HEK293 (cell line): ENCODE measurements at regions not wholly inside any gene's neighbourhood (a gene's known extent, or its start where the extent isn't known, plus 50 kb on each side); places are given as distances from the start of the nearest gene placed in this dataset.
"Not testable (repeated sequence)": the region's sequence is repeated elsewhere in the genome, so short reads cannot be mapped to it uniquely, and the experiment has no call there.

Source experiments
- CTCF ChIA-PET: fragments of 350-600 bp; formaldehyde crosslinking; extraction: SDS; loops from one replicate; lab custom pipeline; 2021; ENCODE audit warnings: antibody characterized with exemption; lab: Yijun Ruan, JAX
- POLR2A ChIA-PET: fragments of 300-600 bp; formaldehyde crosslinking; extraction: SDS; loops from one replicate; lab custom pipeline; 2020; ENCODE audit warnings: antibody characterized with exemption, inconsistent platforms; lab: Yijun Ruan, JAX
- H3K27ac ChIP-seq: fragments of 200-500 bp; sonication (Bioruptor generic); 2 replicates; pipeline ENCODE4 v1.5.1; 2014; ENCODE audit warnings: low read depth, low read length, control low read depth, inconsistent platforms; ENCODE audit errors: extremely low read depth
- H3K36me3 ChIP-seq, 2 experiments: fragments of 200-500 bp in 1 of 2; sonication (Bioruptor generic) in 1 of 2; 1 replicate in 1 of 2; 2 replicates in 1 of 2; pipeline ENCODE4 v1.5.1; 2014 to 2017; ENCODE audit warnings: inconsistent platforms in 2 of 2, low read length in 2 of 2; ENCODE audit not compliant: control insufficient read depth in 2 of 2, insufficient read depth in 1 of 2
- H3K4me1 ChIP-seq: fragments of 200-500 bp; sonication (Bioruptor generic); 2 replicates; pipeline ENCODE4 v1.5.1; 2014; ENCODE audit warnings: mild to moderate bottlenecking, low read length, inconsistent platforms; ENCODE audit not compliant: control insufficient read depth, insufficient read depth
- H3K4me3 ChIP-seq: 2 replicates; pipeline ENCODE4 v1.5.1; 2011; ENCODE audit warnings: low read depth, mild to moderate bottlenecking, control low read depth, low read length, moderate library complexity
- H3K9me3 ChIP-seq: fragments of 200-500 bp; sonication (Bioruptor generic); 2 replicates; pipeline ENCODE4 v1.5.1; 2014; ENCODE audit warnings: low read depth, low read length, inconsistent platforms; ENCODE audit not compliant: control insufficient read depth, insufficient read depth
- GLIS2 ChIP-seq: fragments of 450-650 bp; formaldehyde crosslinking; IDR thresholded peaks from 2 replicates; pipeline ENCODE4 v1.5.1; 2016; ENCODE audit warnings: missing biosample characterization, missing genetic modification characterization
- PRDM1 ChIP-seq: fragments of 450-650 bp; formaldehyde crosslinking; IDR thresholded peaks from 2 replicates; pipeline ENCODE4; 2016; ENCODE audit warnings: missing biosample characterization, missing genetic modification characterization
- ZBTB7A ChIP-seq: fragments of 450-650 bp; formaldehyde crosslinking; IDR thresholded peaks from 2 replicates; pipeline ENCODE4 v1.5.1; 2016; ENCODE audit warnings: low read depth, missing biosample characterization, missing genetic modification characterization
- ZNF146 ChIP-seq: fragments of 450-650 bp; formaldehyde crosslinking; IDR thresholded peaks from 2 replicates; pipeline ENCODE4 v1.5.1; 2016; ENCODE audit warnings: missing biosample characterization, missing genetic modification characterization
- ZNF155 ChIP-seq: fragments of 450-650 bp; formaldehyde crosslinking; IDR thresholded peaks from 2 replicates; pipeline ENCODE4 v1.5.1; 2016; ENCODE audit warnings: missing biosample characterization, missing genetic modification characterization
- ZNF202 ChIP-seq: fragments of 450-650 bp; formaldehyde crosslinking; IDR thresholded peaks from 2 replicates; pipeline ENCODE4 v1.5.1; 2016; ENCODE audit warnings: missing biosample characterization, missing genetic modification characterization, borderline replicate concordance
- ZNF211 ChIP-seq: fragments of 450-650 bp; formaldehyde crosslinking; IDR thresholded peaks from 2 replicates; pipeline ENCODE4 v1.5.1; 2016; ENCODE audit warnings: low read depth, missing biosample characterization, missing genetic modification characterization
- ZNF214 ChIP-seq: fragments of 450-650 bp; formaldehyde crosslinking; IDR thresholded peaks from 2 replicates; pipeline ENCODE4 v1.5.1; 2017; ENCODE audit warnings: missing biosample characterization, mild to moderate bottlenecking, missing genetic modification characterization, borderline replicate concordance
- ZNF266 ChIP-seq: fragments of 450-650 bp; formaldehyde crosslinking; IDR thresholded peaks from 2 replicates; pipeline ENCODE4 v1.5.1; 2016; ENCODE audit warnings: missing biosample characterization, missing genetic modification characterization, low read depth
- ZNF292 ChIP-seq: fragments of 450-650 bp; formaldehyde crosslinking; IDR thresholded peaks from 2 replicates; pipeline ENCODE4 v1.5.1; 2016; ENCODE audit warnings: low read depth, missing biosample characterization, missing genetic modification characterization, borderline replicate concordance
- ZNF423 ChIP-seq: fragments of 450-650 bp; formaldehyde crosslinking; IDR thresholded peaks from 2 replicates; pipeline ENCODE4 v1.5.1; 2016; ENCODE audit warnings: missing biosample characterization, missing genetic modification characterization
- ZSCAN23 ChIP-seq: fragments of 450-650 bp; formaldehyde crosslinking; IDR thresholded peaks from 2 replicates; pipeline ENCODE4 v1.5.1; 2016; ENCODE audit warnings: missing biosample characterization, missing genetic modification characterization
- TF ChIP-seq, protein P1 (sequence below): fragments of 450-650 bp; formaldehyde crosslinking; IDR thresholded peaks from 2 replicates; pipeline ENCODE4 v1.5.1; 2016; ENCODE audit warnings: missing biosample characterization, missing genetic modification characterization
- TF ChIP-seq, protein P2 (sequence below): fragments of 450-650 bp; formaldehyde crosslinking; IDR thresholded peaks from 2 replicates; pipeline ENCODE4 v1.5.1; 2016; ENCODE audit warnings: missing biosample characterization, missing genetic modification characterization
- TF ChIP-seq, protein P3 (sequence below): fragments of 450-650 bp; formaldehyde crosslinking; IDR thresholded peaks from 2 replicates; pipeline ENCODE4 v1.5.1; 2016; ENCODE audit warnings: missing biosample characterization, missing genetic modification characterization
- TF ChIP-seq, protein P4 (sequence below): fragments of 450-650 bp; formaldehyde crosslinking; conservative IDR thresholded peaks from 2 replicates; pipeline ENCODE4 v1.5.1; 2016; ENCODE audit warnings: low read depth, missing biosample characterization, missing genetic modification characterization
- TF ChIP-seq, protein P5 (sequence below): fragments of 450-650 bp; formaldehyde crosslinking; optimal IDR thresholded peaks from 2 replicates; pipeline ENCODE3; 2016; ENCODE audit warnings: missing biosample characterization, mild to moderate bottlenecking, missing genetic modification characterization
- TF ChIP-seq, protein P6 (sequence below): fragments of 450-650 bp; formaldehyde crosslinking; IDR thresholded peaks from 2 replicates; pipeline ENCODE4 v1.5.1; 2016; ENCODE audit warnings: missing biosample characterization, missing genetic modification characterization, low read depth

DNA sequence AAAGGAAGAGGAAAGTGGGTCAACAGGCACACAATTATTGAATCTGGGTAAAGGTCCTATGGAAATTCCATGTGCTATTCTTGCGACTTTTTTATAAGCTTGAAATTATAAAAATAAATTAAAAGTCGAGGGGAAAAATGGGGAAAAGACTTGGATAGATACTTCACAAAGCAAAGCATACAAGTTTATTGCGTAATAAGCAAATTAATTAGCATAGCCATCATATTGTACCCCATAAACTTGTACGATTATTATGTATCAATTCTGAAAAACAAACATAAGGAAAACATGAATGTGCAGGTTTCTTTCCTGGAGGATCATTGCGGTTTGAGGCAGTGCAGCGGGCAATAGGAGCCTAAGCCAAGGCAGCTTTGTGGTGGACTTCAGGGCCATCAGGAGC is 351.6 kb upstream of the NOX3 start:
- Histone ChIP-seq H3K4me1 (no peaks in the 10 kb centered on the region), H3K27ac (no peak overlapping the region), H3K36me3 (no peaks in the 10 kb centered on the region)
- TF ChIP-seq, protein P1, sequence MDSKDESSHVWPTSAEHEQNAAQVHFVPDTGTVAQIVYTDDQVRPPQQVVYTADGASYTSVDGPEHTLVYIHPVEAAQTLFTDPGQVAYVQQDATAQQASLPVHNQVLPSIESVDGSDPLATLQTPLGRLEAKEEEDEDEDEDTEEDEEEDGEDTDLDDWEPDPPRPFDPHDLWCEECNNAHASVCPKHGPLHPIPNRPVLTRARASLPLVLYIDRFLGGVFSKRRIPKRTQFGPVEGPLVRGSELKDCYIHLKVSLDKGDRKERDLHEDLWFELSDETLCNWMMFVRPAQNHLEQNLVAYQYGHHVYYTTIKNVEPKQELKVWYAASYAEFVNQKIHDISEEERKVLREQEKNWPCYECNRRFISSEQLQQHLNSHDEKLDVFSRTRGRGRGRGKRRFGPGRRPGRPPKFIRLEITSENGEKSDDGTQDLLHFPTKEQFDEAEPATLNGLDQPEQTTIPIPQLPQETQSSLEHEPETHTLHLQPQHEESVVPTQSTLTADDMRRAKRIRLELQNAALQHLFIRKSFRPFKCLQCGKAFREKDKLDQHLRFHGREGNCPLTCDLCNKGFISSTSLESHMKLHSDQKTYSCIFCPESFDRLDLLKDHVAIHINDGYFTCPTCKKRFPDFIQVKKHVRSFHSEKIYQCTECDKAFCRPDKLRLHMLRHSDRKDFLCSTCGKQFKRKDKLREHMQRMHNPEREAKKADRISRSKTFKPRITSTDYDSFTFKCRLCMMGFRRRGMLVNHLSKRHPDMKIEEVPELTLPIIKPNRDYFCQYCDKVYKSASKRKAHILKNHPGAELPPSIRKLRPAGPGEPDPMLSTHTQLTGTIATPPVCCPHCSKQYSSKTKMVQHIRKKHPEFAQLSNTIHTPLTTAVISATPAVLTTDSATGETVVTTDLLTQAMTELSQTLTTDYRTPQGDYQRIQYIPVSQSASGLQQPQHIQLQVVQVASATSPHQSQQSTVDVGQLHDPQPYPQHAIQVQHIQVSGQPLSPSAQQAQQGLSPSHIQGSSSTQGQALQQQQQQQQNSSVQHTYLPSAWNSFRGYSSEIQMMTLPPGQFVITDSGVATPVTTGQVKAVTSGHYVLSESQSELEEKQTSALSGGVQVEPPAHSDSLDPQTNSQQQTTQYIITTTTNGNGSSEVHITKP (tag by site-specific recombination), result no peak
- TF ChIP-seq ZBTB7A (no peak), GLIS2 (no peak), ZSCAN23 (no peak), ZNF292 (tag by site-specific recombination) (no peak), ZNF214 (no peak), ZNF423 (tag by site-specific recombination) (no peak), ZNF211 (tag by site-specific recombination) (no peak), PRDM1 (tag by site-specific recombination) (no peak), ZNF155 (tag by site-specific recombination) (no peak), ZNF202 (tag by site-specific recombination) (no peak), ZNF146 (tag by site-specific recombination) (no peak)
- TF ChIP-seq, protein P2, sequence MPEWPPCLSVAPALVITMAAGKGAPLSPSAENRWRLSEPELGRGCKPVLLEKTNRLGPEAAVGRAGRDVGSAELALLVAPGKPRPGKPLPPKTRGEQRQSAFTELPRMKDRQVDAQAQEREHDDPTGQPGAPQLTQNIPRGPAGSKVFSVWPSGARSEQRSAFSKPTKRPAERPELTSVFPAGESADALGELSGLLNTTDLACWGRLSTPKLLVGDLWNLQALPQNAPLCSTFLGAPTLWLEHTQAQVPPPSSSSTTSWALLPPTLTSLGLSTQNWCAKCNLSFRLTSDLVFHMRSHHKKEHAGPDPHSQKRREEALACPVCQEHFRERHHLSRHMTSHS (tag by site-specific recombination), result no peak
- TF ChIP-seq, protein P3, sequence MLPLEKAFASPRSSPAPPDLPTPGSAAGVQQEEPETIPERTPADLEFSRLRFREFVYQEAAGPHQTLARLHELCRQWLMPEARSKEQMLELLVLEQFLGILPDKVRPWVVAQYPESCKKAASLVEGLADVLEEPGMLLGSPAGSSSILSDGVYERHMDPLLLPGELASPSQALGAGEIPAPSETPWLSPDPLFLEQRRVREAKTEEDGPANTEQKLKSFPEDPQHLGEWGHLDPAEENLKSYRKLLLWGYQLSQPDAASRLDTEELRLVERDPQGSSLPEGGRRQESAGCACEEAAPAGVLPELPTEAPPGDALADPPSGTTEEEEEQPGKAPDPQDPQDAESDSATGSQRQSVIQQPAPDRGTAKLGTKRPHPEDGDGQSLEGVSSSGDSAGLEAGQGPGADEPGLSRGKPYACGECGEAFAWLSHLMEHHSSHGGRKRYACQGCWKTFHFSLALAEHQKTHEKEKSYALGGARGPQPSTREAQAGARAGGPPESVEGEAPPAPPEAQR, result no peak
- TF ChIP-seq, all 188 proteins: peak for 0
- Histone ChIP-seq H3K4me3 (no peak overlapping the region), H3K9me3 (no peaks in the 10 kb centered on the region)
- CTCF ChIA-PET, result no interaction called here
- POLR2A ChIA-PET, result no interaction called here

DNA sequence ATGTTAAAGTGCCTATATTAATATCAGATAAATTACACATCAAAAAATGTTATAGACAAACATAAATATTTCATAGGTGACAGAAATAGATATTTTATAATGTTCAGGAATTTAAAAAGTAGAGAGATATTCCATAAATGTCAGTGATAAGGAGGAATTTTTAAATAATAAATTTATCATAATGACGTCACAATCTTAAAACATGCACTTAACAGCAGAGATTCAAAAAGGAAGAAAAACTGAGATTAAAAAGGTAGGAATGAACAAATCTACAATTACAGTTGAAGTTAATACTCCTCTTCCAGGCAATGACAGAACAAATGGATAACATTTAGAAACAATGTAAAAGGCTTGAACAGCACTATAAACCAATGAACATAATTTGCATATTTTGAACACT is 345.4 kb upstream of the NOX3 start:
- CTCF ChIA-PET, result interaction anchor here (0.7 kb wide), 1 partner anchor 35 kb away, joined by 3 read pairs; no protein-coding TSS in a partner anchor

DNA sequence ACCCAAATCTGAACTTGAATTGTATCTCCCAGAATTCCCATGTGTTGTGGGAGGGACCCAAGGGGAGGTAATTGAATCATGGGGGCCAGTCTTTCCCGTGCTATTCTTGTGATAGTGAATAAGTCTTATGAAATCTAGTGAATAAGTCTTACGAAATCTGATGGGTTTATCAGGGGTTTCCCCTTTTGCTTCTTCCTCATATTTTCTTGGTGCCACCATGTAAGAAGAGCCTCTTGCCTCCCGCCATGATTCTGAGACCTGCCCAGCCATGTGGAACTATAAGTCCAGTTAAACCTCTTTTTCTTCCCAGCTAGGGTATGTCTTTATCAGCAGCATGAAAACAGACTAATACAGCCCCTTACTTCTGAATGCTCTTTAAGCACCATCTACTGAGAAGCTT is 343.2 kb upstream of the NOX3 start:
- H3K4me3 ChIP-seq, H3K9me3 ChIP-seq, H3K4me1 ChIP-seq, H3K27ac ChIP-seq, H3K36me3 ChIP-seq, POLR2A ChIA-PET, CTCF ChIA-PET: not testable (repeated sequence)

More for the DNA sequence above, 345.4 kb upstream of the NOX3 start:
- no peak overlapping the region for H3K4me3 ChIP-seq
- no peaks in the 10 kb centered on the region for H3K36me3 ChIP-seq
- H3K9me3 ChIP-seq, result no peaks in the 10 kb centered on the region
- H3K4me1 ChIP-seq, result no peaks in the 10 kb centered on the region
- TF ChIP-seq, protein P4, sequence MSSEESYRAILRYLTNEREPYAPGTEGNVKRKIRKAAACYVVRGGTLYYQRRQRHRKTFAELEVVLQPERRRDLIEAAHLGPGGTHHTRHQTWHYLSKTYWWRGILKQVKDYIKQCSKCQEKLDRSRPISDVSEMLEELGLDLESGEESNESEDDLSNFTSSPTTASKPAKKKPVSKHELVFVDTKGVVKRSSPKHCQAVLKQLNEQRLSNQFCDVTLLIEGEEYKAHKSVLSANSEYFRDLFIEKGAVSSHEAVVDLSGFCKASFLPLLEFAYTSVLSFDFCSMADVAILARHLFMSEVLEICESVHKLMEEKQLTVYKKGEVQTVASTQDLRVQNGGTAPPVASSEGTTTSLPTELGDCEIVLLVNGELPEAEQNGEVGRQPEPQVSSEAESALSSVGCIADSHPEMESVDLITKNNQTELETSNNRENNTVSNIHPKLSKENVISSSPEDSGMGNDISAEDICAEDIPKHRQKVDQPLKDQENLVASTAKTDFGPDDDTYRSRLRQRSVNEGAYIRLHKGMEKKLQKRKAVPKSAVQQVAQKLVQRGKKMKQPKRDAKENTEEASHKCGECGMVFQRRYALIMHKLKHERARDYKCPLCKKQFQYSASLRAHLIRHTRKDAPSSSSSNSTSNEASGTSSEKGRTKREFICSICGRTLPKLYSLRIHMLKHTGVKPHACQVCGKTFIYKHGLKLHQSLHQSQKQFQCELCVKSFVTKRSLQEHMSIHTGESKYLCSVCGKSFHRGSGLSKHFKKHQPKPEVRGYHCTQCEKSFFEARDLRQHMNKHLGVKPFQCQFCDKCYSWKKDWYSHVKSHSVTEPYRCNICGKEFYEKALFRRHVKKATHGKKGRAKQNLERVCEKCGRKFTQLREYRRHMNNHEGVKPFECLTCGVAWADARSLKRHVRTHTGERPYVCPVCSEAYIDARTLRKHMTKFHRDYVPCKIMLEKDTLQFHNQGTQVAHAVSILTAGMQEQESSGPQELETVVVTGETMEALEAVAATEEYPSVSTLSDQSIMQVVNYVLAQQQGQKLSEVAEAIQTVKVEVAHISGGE (tag by site-specific recombination), result no peak
- no peak for TF ChIP-seq ZNF211 (tag by site-specific recombination)
- TF ChIP-seq ZNF266 (tag by site-specific recombination), result no peak
- TF ChIP-seq, protein P5, sequence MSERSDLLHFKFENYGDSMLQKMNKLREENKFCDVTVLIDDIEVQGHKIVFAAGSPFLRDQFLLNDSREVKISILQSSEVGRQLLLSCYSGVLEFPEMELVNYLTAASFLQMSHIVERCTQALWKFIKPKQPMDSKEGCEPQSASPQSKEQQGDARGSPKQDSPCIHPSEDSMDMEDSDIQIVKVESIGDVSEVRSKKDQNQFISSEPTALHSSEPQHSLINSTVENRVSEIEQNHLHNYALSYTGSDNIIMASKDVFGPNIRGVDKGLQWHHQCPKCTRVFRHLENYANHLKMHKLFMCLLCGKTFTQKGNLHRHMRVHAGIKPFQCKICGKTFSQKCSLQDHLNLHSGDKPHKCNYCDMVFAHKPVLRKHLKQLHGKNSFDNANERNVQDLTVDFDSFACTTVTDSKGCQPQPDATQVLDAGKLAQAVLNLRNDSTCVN (tag by site-specific recombination), result no peak
- TF ChIP-seq, protein P6, sequence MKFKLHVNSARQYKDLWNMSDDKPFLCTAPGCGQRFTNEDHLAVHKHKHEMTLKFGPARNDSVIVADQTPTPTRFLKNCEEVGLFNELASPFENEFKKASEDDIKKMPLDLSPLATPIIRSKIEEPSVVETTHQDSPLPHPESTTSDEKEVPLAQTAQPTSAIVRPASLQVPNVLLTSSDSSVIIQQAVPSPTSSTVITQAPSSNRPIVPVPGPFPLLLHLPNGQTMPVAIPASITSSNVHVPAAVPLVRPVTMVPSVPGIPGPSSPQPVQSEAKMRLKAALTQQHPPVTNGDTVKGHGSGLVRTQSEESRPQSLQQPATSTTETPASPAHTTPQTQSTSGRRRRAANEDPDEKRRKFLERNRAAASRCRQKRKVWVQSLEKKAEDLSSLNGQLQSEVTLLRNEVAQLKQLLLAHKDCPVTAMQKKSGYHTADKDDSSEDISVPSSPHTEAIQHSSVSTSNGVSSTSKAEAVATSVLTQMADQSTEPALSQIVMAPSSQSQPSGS (tag by site-specific recombination), result peak; percentile 69
- TF ChIP-seq, all 188 proteins: peak for 1
- no peak overlapping the region for H3K27ac ChIP-seq
- POLR2A ChIA-PET, result no interaction called here
